CD14-positive monocyte (primary cell): ENCODE measurements at regions not wholly inside any gene's neighbourhood (a gene's known extent, or its start where the extent isn't known, plus 50 kb on each side); places are given as distances from the start of the nearest gene placed in this dataset.

Experiments
- DNase-seq, 3 donors: peaks; one replicate each; pipeline ENCODE4 v3.0.0-alpha.2; 2011 to 2022
- H2AFZ ChIP-seq: 2 replicates; pipeline ENCODE4 v1.6.0; 2012; ENCODE audit warnings: mild to moderate bottlenecking, low read depth, low read length, inconsistent platforms; ENCODE audit not compliant: insufficient read depth, poor library complexity, severe bottlenecking
- H3K27ac ChIP-seq, 2 donors: 1 replicate in 1 of 2; 2 replicates in 1 of 2; pipeline ENCODE4 v1.5.1; 2012 to 2013; ENCODE audit warnings: low read length in 2 of 2, control low read depth in 1 of 2, inconsistent platforms in 1 of 2, low read depth in 1 of 2, mild to moderate bottlenecking in 1 of 2
- H3K27me3 ChIP-seq, 2 donors: one replicate each; pipeline versions ENCODE4 v1.6.0 to v1.6.1; 2011 to 2013; ENCODE audit warnings: low read length in 2 of 2; ENCODE audit not compliant: control insufficient read depth in 2 of 2, insufficient read depth in 2 of 2
- H3K36me3 ChIP-seq, 2 donors: replicated peaks in 1 of 2; 1 replicate in 1 of 2; 2 replicates in 1 of 2; pipeline versions ENCODE4 v1.5.1 to v1.6.1; 2012 to 2013; ENCODE audit warnings: low read length in 2 of 2, control low read depth in 1 of 2, inconsistent platforms in 1 of 2, mild to moderate bottlenecking in 1 of 2; ENCODE audit not compliant: insufficient read depth in 2 of 2, control insufficient read depth in 1 of 2
- H3K4me1 ChIP-seq, 2 donors: 1 replicate in 1 of 2; 2 replicates in 1 of 2; pipeline versions ENCODE4 v1.5.1 to v1.6.1; 2012 to 2013; ENCODE audit warnings: low read length in 2 of 2, control low read depth in 1 of 2, inconsistent platforms in 1 of 2, mild to moderate bottlenecking in 1 of 2, moderate library complexity in 1 of 2; ENCODE audit not compliant: insufficient read depth in 2 of 2, control insufficient read depth in 1 of 2
- H3K4me2 ChIP-seq: replicated peaks from 2 replicates; pipeline ENCODE3; 2012; ENCODE audit warnings: low read length, moderate library complexity, mild to moderate bottlenecking; ENCODE audit not compliant: poor library complexity, severe bottlenecking; ENCODE audit errors: extremely low read depth
- H3K4me3 ChIP-seq, 3 experiments: fragments of 200-600 bp in 1 of 3; sonication (generic) in 1 of 3; replicated peaks in 1 of 3; 1 replicate in 2 of 3; 2 replicates in 1 of 3; pipeline ENCODE4 v1.5.1; 2011 to 2013; ENCODE audit warnings: low read length in 3 of 3, mild to moderate bottlenecking in 3 of 3, control low read depth in 2 of 3, low read depth in 2 of 3, inconsistent platforms in 1 of 3, moderate library complexity in 1 of 3
- H3K79me2 ChIP-seq: 2 replicates; pipeline ENCODE4 v1.6.0; 2012; ENCODE audit warnings: mild to moderate bottlenecking, control low read depth, inconsistent platforms, low read length, moderate library complexity; ENCODE audit not compliant: insufficient read depth
- H3K9ac ChIP-seq: 2 replicates; pipeline ENCODE4 v1.6.0; 2017; ENCODE audit warnings: low read length, mild to moderate bottlenecking; ENCODE audit not compliant: insufficient read depth, poor library complexity, severe bottlenecking
- H3K9me3 ChIP-seq, 2 donors: replicated peaks in 1 of 2; 1 replicate in 1 of 2; 2 replicates in 1 of 2; pipeline versions ENCODE4 v1.5.1 to v1.6.1; 2012 to 2013; ENCODE audit warnings: low read length in 2 of 2, control low read depth in 1 of 2; ENCODE audit not compliant: control insufficient read depth in 1 of 2, insufficient read depth in 1 of 2
- H4K20me1 ChIP-seq: 2 replicates; pipeline ENCODE4 v1.6.0; 2012; ENCODE audit warnings: mild to moderate bottlenecking, low read length, control low read depth, moderate library complexity; ENCODE audit not compliant: insufficient read depth
- H3K27ac Mint-ChIP-seq, 7 donors: one replicate each; pipeline ENCODE4 v1.8.0; 2020; ENCODE audit warnings: mild to moderate bottlenecking in 7 of 7, mixed read lengths in 7 of 7, moderate library complexity in 6 of 7, inconsistent platforms in 2 of 7
- H3K27me3 Mint-ChIP-seq, 3 donors: one replicate each; pipeline ENCODE4 v1.8.0; 2021 to 2022; ENCODE audit warnings: low read depth in 3 of 3, mild to moderate bottlenecking in 3 of 3, mixed read lengths in 3 of 3, moderate library complexity in 3 of 3, inconsistent platforms in 1 of 3
- H3K36me3 Mint-ChIP-seq, 2 donors: one replicate each; pipeline ENCODE4 v1.8.0; 2020; ENCODE audit warnings: mixed read lengths in 2 of 2, inconsistent platforms in 1 of 2, mild to moderate bottlenecking in 1 of 2
- H3K4me1 Mint-ChIP-seq: one replicate; pipeline ENCODE4 v1.8.0; 2020; ENCODE audit warnings: mild to moderate bottlenecking, mixed read lengths
- H3K4me3 Mint-ChIP-seq, 2 donors: one replicate each; pipeline ENCODE4 v1.8.0; 2020; ENCODE audit warnings: mild to moderate bottlenecking in 2 of 2, mixed read lengths in 2 of 2, moderate library complexity in 1 of 2
- H3K9me3 Mint-ChIP-seq, 7 donors: one replicate each; pipeline ENCODE4 v1.8.0; 2020 to 2022; ENCODE audit warnings: mixed read lengths in 7 of 7, mild to moderate bottlenecking in 6 of 7, moderate library complexity in 6 of 7, inconsistent platforms in 2 of 7
- CTCF ChIP-seq: fragments of 200-600 bp; IDR thresholded peaks from one replicate; pipeline ENCODE4 v1.8.0; 2022; ENCODE audit warnings: antibody characterized with exemption, mild to moderate bottlenecking
- WGBS: methylation state at CpG from one replicate; pipeline ENCODE4 v1.1.5; 2013; ENCODE audit warnings: missing lambda C conversion rate; ENCODE audit not compliant: insufficient coverage; 5-methylcytosine and 5-hydroxymethylcytosine counted together
- intact Hi-C, 2 donors: fragments of 100-400 bp; cut with micrococcal nuclease; formaldehyde crosslinking; loops; one replicate each; pipeline versions ENCODE4 v1.15.0 to v1.15.1; 2023

- no peak for TF ChIP-seq CTCF
- no peak overlapping the region for H3K27ac ChIP-seq
- no peak overlapping the region for H2AFZ ChIP-seq
- H3K36me3 ChIP-seq = no peaks in the 10 kb centered on the region
- Mint-ChIP-seq H3K4me3 (no peak overlapping the region), H3K4me1 (no peaks in the 10 kb centered on the region), H3K27me3 (peaks cover 3 to 8% (median 4%) of the 10 kb centered on the region in 3 donors), H3K27ac (no peak overlapping the region), H3K36me3 (no peaks in the 10 kb centered on the region), H3K9me3 (peaks cover 0 to 3% (median 0%) of the 10 kb centered on the region in 7 donors)
- H3K9me3 ChIP-seq = no peaks in the 10 kb centered on the region
- H4K20me1 ChIP-seq = no peaks in the 10 kb centered on the region
- H3K4me1 ChIP-seq = no peaks in the 10 kb centered on the region
- no peaks in the 10 kb centered on the region for H3K79me2 ChIP-seq
- intact Hi-C loops = no loop called here
- no peak for DNase-seq
- H3K27me3 ChIP-seq = no peaks in the 10 kb centered on the region
- no peak overlapping the region for H3K9ac ChIP-seq
- WGBS = 79% methylated on average over 7 of the region's 11 CpGs
- H3K4me3 ChIP-seq = no peak overlapping the region
- H3K4me2 ChIP-seq = no peak overlapping the region
These were observed 130.8 kb downstream of the PHLDA1 start for GRCh38 chr12:75900781-75901254.

GRCh38 chr12:75900226-75900625, 131.3 kb downstream of the PHLDA1 start:
- H3K27ac Mint-ChIP-seq = no peak overlapping the region
- Histone ChIP-seq H3K9me3 (no peaks in the 10 kb centered on the region), H3K4me2 (no peak overlapping the region), H2AFZ (no peak overlapping the region), H3K9ac (no peak overlapping the region), H3K4me1 (no peaks in the 10 kb centered on the region), H4K20me1 (no peaks in the 10 kb centered on the region), H3K4me3 (no peak overlapping the region), H3K27ac (no peak overlapping the region), H3K36me3 (no peaks in the 10 kb centered on the region), H3K27me3 (no peaks in the 10 kb centered on the region), H3K79me2 (no peaks in the 10 kb centered on the region)
- intact Hi-C loops = no loop called here
- H3K4me3 Mint-ChIP-seq = no peak overlapping the region
- peaks cover 0 to 3% (median 1%) of the 10 kb centered on the region in 7 donors for H3K9me3 Mint-ChIP-seq
- no CpG with 5 or more reads among the region's 5 CpGs for WGBS
- no peak for DNase-seq
- no peak for TF ChIP-seq CTCF
- H3K4me1 Mint-ChIP-seq = no peaks in the 10 kb centered on the region
- no peaks in the 10 kb centered on the region for H3K36me3 Mint-ChIP-seq
- H3K27me3 Mint-ChIP-seq = peaks cover 3 to 8% (median 6%) of the 10 kb centered on the region in 3 donors
